Inferior parietal cortex (tissue), 1 donor: ENCODE measurements at regions not wholly inside any gene's neighbourhood (a gene's known extent, or its start where the extent isn't known, plus 50 kb on each side); places are given as distances from the start of the nearest gene placed in this dataset.

ENCODE experiments used
- DNase-seq: peaks from one replicate; pipeline ENCODE4 v3.0.0-alpha.2; 2016; ENCODE audit errors: extremely low spot score

DNA sequence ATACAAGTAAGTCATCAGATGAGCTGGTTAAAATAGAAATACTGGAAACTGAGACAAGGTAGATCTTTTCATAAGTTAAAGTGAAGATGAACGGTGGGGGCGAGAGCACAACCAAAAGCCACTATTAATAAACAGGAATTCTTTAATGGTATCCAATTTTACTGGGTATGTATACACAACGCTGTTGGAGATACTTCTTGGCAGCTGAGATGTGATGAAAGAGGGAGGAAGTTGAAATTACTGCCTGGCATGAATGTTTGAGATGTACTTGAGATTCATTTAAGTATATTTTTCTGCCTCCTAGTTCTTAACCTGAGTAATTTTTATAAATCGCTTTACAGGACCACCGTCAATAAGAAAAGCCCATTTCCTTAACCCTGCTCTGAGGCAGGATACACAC lies 110.0 kb upstream of the ZRANB2 start:
- no peak for DNase-seq

DNA sequence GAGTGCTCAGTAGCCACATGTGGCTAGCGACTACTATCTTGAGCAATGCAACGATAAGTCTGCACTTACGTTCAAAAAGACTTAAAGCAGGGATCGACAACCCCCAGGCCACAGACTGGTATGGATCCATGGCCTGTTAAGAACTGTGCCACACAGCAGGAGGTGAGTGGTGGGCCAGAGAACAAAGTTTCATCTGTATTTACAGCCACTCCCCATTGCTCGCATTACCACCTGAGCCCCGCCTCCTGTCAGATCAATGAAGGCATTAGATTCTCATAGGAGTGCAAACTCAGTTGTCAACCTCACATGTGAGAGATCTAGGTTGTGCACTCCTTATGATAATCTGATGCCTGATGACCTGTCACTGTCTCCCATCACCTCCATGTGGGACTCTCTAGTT lies 103.6 kb upstream of the ZRANB2 start:
- no peak for DNase-seq

GRCh38 chr1:71179997-71180396 lies 99.2 kb upstream of the ZRANB2 start:
- DNase-seq = no peak

GRCh38 chr1:71170925-71171324 lies 90.1 kb upstream of the ZRANB2 start:
- no peak for DNase-seq

GRCh38 chr1:71167505-71167904 lies 86.7 kb upstream of the ZRANB2 start:
- no peak for DNase-seq

DNA sequence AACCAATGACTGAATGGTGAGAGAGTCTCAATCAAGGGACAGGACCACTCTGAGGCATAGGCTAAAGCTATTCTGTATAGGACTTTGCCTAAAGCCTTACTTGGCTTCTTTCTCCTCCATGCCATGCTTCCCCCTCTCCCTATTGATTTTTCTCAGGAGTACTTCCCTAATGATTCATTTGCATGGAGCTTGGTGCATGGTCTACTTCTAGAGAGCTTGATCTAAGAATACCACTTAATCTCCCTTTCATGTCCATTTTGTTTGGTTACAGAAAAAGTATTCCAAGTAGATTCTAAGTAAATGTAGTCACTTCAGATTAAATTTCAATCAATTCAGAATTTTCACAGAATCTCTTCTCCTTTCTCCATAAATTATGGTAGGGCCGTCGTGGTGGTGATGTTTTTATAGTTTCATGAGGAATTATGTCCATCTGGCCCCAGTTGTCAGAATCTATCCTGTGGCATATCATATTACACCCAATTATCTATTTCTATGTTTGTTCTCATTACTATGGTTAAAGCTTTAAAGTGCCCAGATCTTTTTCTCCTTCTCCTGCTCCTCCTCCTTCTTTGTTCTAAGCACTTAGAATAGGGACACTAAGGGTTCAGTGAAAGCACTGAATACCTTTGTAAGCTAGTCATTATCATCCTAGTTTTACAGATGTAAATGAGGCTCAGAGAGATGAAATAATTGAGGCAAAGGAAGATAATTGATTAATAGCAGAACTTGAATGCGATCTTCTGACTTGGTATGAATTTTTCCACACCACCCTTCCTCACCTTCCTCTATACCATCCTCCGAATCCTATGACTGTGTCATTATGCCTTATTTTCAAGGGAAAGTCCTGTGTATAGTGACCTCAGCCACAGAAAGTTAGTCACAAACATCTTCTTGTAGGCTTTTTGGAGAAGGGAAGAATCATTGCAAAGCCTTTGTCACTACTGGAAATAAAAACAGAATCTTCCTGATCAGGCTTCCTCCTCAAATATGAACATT lies 85.6 kb upstream of the ZRANB2 start:
- DNase-seq = no peak

GRCh38 chr1:71157715-71158114 lies 76.9 kb upstream of the ZRANB2 start:
- no peak for DNase-seq

DNA sequence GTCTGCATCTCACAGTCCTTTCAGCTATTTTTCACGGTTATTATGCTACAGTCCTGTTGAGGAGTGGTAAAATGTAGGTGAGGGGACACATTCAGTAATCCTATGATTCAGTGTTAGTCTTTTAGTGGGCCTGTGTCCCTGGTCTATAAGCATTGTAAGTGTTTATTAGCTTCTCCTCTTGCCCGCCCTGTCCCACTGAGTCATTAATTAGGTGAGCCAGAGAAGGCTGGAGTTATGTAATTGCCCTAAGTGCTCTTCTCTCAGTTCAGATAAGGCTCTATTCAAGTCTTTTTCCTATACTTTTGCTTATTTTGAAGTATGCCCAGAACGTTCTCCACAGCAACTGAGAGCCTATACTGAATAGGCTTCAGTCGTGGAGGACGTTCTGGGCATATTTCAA lies 76.3 kb upstream of the ZRANB2 start:
- no peak for DNase-seq

DNA sequence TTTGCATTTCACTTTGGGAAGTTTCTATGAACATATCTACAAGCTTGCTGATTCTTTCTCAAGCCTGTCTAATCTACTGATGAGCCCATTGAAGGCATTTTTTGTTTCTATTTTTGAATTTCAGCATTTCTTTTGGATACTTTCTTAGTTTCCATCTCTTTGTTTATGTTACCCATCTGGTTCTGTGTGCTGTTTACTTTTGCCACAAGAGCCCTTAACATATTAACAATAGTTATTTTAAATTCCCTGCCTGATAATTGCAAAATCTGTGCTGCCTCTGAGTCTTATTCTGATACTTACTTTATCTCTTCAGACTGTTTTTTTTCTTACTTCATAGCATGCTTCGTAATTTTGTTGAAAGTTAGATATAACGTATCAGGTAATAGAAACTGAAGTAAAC lies 75.8 kb upstream of the ZRANB2 start:
- DNase-seq = no peak

GRCh38 chr1:71154429-71154828 lies 73.6 kb upstream of the ZRANB2 start:
- DNase-seq = no peak

DNA sequence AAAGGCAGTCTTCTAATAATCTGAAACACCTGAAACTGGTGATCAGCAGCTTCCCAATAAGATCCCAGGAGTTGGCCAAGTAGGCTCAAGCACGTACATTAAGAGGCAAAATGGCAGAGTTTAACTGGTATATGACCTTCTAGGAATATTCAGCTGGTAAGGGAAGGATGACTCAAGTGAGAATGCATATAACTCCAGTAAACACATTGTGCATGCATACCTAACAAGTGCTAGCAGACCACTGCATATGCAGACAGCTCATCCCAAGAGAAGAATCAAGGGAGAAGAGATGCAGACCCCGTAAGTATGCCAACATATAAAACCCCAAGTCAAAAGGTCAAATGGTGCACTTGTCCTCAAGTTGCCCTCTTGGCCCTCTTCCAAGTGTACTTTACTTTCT lies 73.0 kb upstream of the ZRANB2 start:
- no peak for DNase-seq

DNA sequence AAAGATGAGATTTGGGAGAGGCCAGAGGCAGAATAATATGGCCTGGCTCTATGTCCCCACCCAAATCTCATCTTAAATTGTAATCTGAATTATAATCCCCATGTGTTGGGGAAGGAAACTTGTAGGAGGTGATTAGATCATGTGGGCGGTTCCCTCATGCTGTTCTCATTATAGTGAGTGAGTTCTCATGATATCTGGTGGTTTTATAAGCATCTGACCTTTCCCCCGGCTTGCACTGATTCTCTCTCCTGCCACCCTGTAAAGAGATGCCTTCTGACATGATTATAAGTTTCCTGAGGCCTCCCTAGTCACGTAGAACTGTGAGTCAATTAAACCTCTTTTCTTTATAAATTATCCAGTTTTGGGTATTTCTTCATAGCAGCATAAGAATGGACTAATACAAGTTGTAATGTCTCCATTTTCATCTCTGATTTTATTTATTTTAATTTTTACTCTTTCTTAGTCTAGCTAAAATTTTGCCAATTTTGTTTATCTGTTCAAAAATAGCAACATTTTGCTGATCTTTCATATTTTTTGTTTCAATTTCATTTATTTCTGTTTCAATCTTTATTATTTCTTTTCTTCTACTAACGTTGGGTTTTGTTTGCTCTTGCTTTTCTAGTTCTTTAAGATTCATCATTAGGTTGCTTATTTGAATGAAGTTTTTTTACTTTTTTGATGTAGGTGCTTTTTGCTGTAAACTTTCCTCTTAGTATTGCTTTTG lies 67.0 kb upstream of the ZRANB2 start:
- no peak for DNase-seq

- DNase-seq = no peak
Measured at GRCh38 chr1:71135571-71135970, 54.7 kb upstream of the ZRANB2 start.
